Gastrocnemius medialis (tissue), 4 donors: ENCODE measurements at regions not wholly inside any gene's neighbourhood (a gene's known extent, or its start where the extent isn't known, plus 50 kb on each side); places are given as distances from the start of the nearest gene placed in this dataset.

Experiments used
- CTCF ChIP-seq, 5 experiments: fragments of 450-650 bp in 3 of 5; fragments of 200-600 bp in 2 of 5; sonication (generic) in 2 of 5; IDR thresholded peaks in 4 of 5; conservative IDR thresholded peaks in 1 of 5; 1 replicate in 4 of 5; 2 replicates in 1 of 5; pipeline ENCODE4 v1.5.1; 2016 to 2019; ENCODE audit warnings: antibody characterized with exemption in 5 of 5, mild to moderate bottlenecking in 3 of 5, moderate library complexity in 3 of 5
- POLR2A ChIP-seq, 2 donors: fragments of 450-650 bp; IDR thresholded peaks; one replicate each; pipeline ENCODE4 v1.6.1; 2017; ENCODE audit warnings: antibody characterized with exemption in 2 of 2, mild to moderate bottlenecking in 2 of 2, moderate library complexity in 2 of 2

GRCh38 chr15:53223815-53224214 lies 433.7 kb upstream of the ONECUT1 start:
- TF ChIP-seq POLR2A (IDR thresholded peaks at IDR 0.05) (no peak), CTCF (IDR thresholded peaks at IDR 0.05 in 4 of 5, conservative IDR thresholded peaks at IDR 0.05 in 1 of 5) (no peak)
